HEK293 (cell line): ENCODE measurements at regions not wholly inside any gene's neighbourhood (a gene's known extent, or its start where the extent isn't known, plus 50 kb on each side); places are given as distances from the start of the nearest gene placed in this dataset.

Experiments
- BCL11A ChIP-seq: fragments of 450-650 bp; formaldehyde crosslinking; IDR thresholded peaks from 2 replicates; pipeline ENCODE4 v1.5.1; 2016; ENCODE audit warnings: low read depth, missing biosample characterization, missing genetic modification characterization
- BCL11B ChIP-seq: fragments of 450-650 bp; formaldehyde crosslinking; IDR thresholded peaks from 2 replicates; pipeline ENCODE4 v1.5.1; 2016; ENCODE audit warnings: low read depth, missing biosample characterization, missing genetic modification characterization
- CTCF ChIP-seq: fragments of 450-650 bp; formaldehyde crosslinking; IDR thresholded peaks from 2 replicates; pipeline ENCODE4 v1.5.1; 2016; ENCODE audit warnings: missing biosample characterization, missing genetic modification characterization
- OSR2 ChIP-seq: fragments of 450-650 bp; formaldehyde crosslinking; IDR thresholded peaks from 2 replicates; pipeline ENCODE4 v1.5.1; 2016; ENCODE audit warnings: missing biosample characterization, missing genetic modification characterization
- PRDM4 ChIP-seq: fragments of 450-650 bp; formaldehyde crosslinking; IDR thresholded peaks from 2 replicates; pipeline ENCODE4 v1.5.1; 2017; ENCODE audit warnings: missing biosample characterization, missing genetic modification characterization
- SP2 ChIP-seq: fragments of 450-650 bp; formaldehyde crosslinking; IDR thresholded peaks from 2 replicates; pipeline ENCODE4 v1.5.1; 2016; ENCODE audit warnings: missing biosample characterization, missing genetic modification characterization
- ZBTB20 ChIP-seq: fragments of 450-650 bp; formaldehyde crosslinking; IDR thresholded peaks from 2 replicates; pipeline ENCODE4 v1.5.1; 2016; ENCODE audit warnings: missing biosample characterization, missing genetic modification characterization
- ZBTB44 ChIP-seq: fragments of 450-650 bp; IDR thresholded peaks from 2 replicates; pipeline ENCODE4 v1.5.1; 2018; ENCODE audit warnings: missing biosample characterization, mild to moderate bottlenecking, missing genetic modification characterization
- ZBTB48 ChIP-seq: fragments of 450-650 bp; formaldehyde crosslinking; IDR thresholded peaks from 2 replicates; pipeline ENCODE4 v1.5.1; 2016; ENCODE audit warnings: missing biosample characterization, missing genetic modification characterization
- ZNF138 ChIP-seq: fragments of 450-650 bp; formaldehyde crosslinking; IDR thresholded peaks from 2 replicates; pipeline ENCODE4 v1.5.1; 2016; ENCODE audit warnings: missing biosample characterization, missing genetic modification characterization, borderline replicate concordance
- ZNF174 ChIP-seq: fragments of 450-650 bp; formaldehyde crosslinking; IDR thresholded peaks from 2 replicates; pipeline ENCODE4 v1.5.0; 2017; ENCODE audit warnings: missing biosample characterization, mild to moderate bottlenecking, missing genetic modification characterization
- ZNF175 ChIP-seq: fragments of 450-650 bp; formaldehyde crosslinking; IDR thresholded peaks from 2 replicates; pipeline ENCODE4 v1.5.1; 2016; ENCODE audit warnings: missing biosample characterization, missing genetic modification characterization
- ZNF221 ChIP-seq: fragments of 450-650 bp; formaldehyde crosslinking; IDR thresholded peaks from 2 replicates; pipeline ENCODE4 v1.5.1; 2017; ENCODE audit warnings: missing biosample characterization, missing genetic modification characterization, borderline replicate concordance
- ZNF223 ChIP-seq: fragments of 450-650 bp; formaldehyde crosslinking; IDR thresholded peaks from 2 replicates; pipeline ENCODE4 v1.5.1; 2016; ENCODE audit warnings: missing biosample characterization, missing genetic modification characterization
- ZNF24 ChIP-seq: fragments of 450-650 bp; formaldehyde crosslinking; IDR thresholded peaks from 2 replicates; pipeline ENCODE4 v1.5.1; 2016; ENCODE audit warnings: missing biosample characterization, missing genetic modification characterization
- ZNF292 ChIP-seq: fragments of 450-650 bp; formaldehyde crosslinking; IDR thresholded peaks from 2 replicates; pipeline ENCODE4 v1.5.1; 2016; ENCODE audit warnings: low read depth, missing biosample characterization, missing genetic modification characterization, borderline replicate concordance
- ZNF302 ChIP-seq: fragments of 450-650 bp; formaldehyde crosslinking; IDR thresholded peaks from 2 replicates; pipeline ENCODE4 v1.5.1; 2016; ENCODE audit warnings: missing biosample characterization, missing genetic modification characterization, low read depth
- ZNF366 ChIP-seq: fragments of 450-650 bp; formaldehyde crosslinking; conservative IDR thresholded peaks from 2 replicates; pipeline ENCODE4 v1.5.1; 2016; ENCODE audit warnings: missing biosample characterization, missing genetic modification characterization
- ZNF416 ChIP-seq: fragments of 450-650 bp; formaldehyde crosslinking; IDR thresholded peaks from 2 replicates; pipeline ENCODE4 v1.5.1; 2016; ENCODE audit warnings: missing biosample characterization, missing genetic modification characterization
- ZNF423 ChIP-seq: fragments of 450-650 bp; formaldehyde crosslinking; IDR thresholded peaks from 2 replicates; pipeline ENCODE4 v1.5.1; 2016; ENCODE audit warnings: missing biosample characterization, missing genetic modification characterization
- ZNF488 ChIP-seq: fragments of 450-650 bp; formaldehyde crosslinking; IDR thresholded peaks from 2 replicates; pipeline ENCODE4 v1.5.1; 2016; ENCODE audit warnings: missing biosample characterization, missing genetic modification characterization
- ZNF510 ChIP-seq: fragments of 450-650 bp; formaldehyde crosslinking; IDR thresholded peaks from 2 replicates; pipeline ENCODE4 v1.5.1; 2018; ENCODE audit warnings: mild to moderate bottlenecking, missing genetic modification characterization, missing biosample characterization; ENCODE audit not compliant: insufficient replicate concordance
- ZNF513 ChIP-seq: fragments of 450-650 bp; IDR thresholded peaks from 2 replicates; pipeline ENCODE4 v1.5.1; 2018; ENCODE audit warnings: missing biosample characterization, missing genetic modification characterization
- ZNF560 ChIP-seq: fragments of 450-650 bp; formaldehyde crosslinking; IDR thresholded peaks from 2 replicates; pipeline ENCODE4 v1.5.1; 2017; ENCODE audit warnings: missing biosample characterization, missing genetic modification characterization, borderline replicate concordance
- ZNF561 ChIP-seq: fragments of 450-650 bp; IDR thresholded peaks from 2 replicates; pipeline ENCODE4 v1.5.1; 2018; ENCODE audit warnings: missing biosample characterization, missing genetic modification characterization, borderline replicate concordance
- ZNF623 ChIP-seq: fragments of 450-650 bp; formaldehyde crosslinking; IDR thresholded peaks from 2 replicates; pipeline ENCODE4 v1.5.1; 2016; ENCODE audit warnings: missing biosample characterization, missing genetic modification characterization
- ZNF701 ChIP-seq: fragments of 450-650 bp; formaldehyde crosslinking; IDR thresholded peaks from 2 replicates; pipeline ENCODE4 v1.5.1; 2016; ENCODE audit warnings: missing biosample characterization, missing genetic modification characterization
- ZNF837 ChIP-seq: fragments of 450-650 bp; formaldehyde crosslinking; IDR thresholded peaks from 2 replicates; pipeline ENCODE4 v1.5.1; 2016; ENCODE audit warnings: missing biosample characterization, missing genetic modification characterization
- ZSCAN5A ChIP-seq: fragments of 450-650 bp; formaldehyde crosslinking; IDR thresholded peaks from 2 replicates; pipeline ENCODE4 v1.5.1; 2016; ENCODE audit warnings: missing biosample characterization, missing genetic modification characterization

GRCh38 chr1:185439727-185440415, 122.8 kb upstream of the IVNS1ABP start (continued):
- TF ChIP-seq CTCF (tag by site-specific recombination) (no peak), ZBTB20 (tag by site-specific recombination) (0 out of 2 replicates have a peak, but pooled peaks have one; percentile 7), ZSCAN5A (tag by site-specific recombination) (no peak), ZNF223 (tag by site-specific recombination) (no peak), ZBTB48 (tag by site-specific recombination) (no peak), ZNF510 (tag by site-specific recombination) (no peak), ZNF174 (no peak), ZNF416 (no peak), ZNF513 (tag by site-specific recombination) (no peak), ZNF302 (no peak), ZNF561 (tag by site-specific recombination) (no peak), ZNF701 (no peak), SP2 (tag by site-specific recombination) (0 out of 2 replicates have a peak, but pooled peaks have one; percentile 28), PRDM4 (tag by site-specific recombination) (no peak), ZNF623 (tag by site-specific recombination) (peak; percentile 12; the same call in 1 of the 2 replicates), ZNF292 (tag by site-specific recombination) (no peak), BCL11B (tag by site-specific recombination) (no peak), OSR2 (tag by site-specific recombination) (peak; percentile 47; the same call in 1 of the 2 replicates), ZNF423 (tag by site-specific recombination) (no peak), ZNF837 (no peak), ZNF488 (tag by site-specific recombination) (no peak), ZNF366 (tag by site-specific recombination) (peak; percentile 82), ZNF560 (no peak), BCL11A (tag by site-specific recombination) (no peak), ZBTB44 (tag by site-specific recombination) (no peak), ZNF221 (no peak), ZNF175 (tag by site-specific recombination) (no peak), ZNF138 (tag by site-specific recombination) (no peak), ZNF24 (no peak; the same call in 1 of the 2 replicates)
